Fibroblast of peridontal ligament (primary cell): ENCODE measurements at regions not wholly inside any gene's neighbourhood (a gene's known extent, or its start where the extent isn't known, plus 50 kb on each side); places are given as distances from the start of the nearest gene placed in this dataset.
A peak's percentile ranks its signal among the peaks of the same experiment; 100 is the strongest.
"Not testable (repeated sequence)": the region's sequence is repeated elsewhere in the genome, so short reads cannot be mapped to it uniquely, and the experiment has no call there.

Source experiments
- DNase-seq: peaks from one replicate; pipeline ENCODE4 v3.0.0-alpha.2; 2010; ENCODE audit errors: extremely low read depth

DNA sequence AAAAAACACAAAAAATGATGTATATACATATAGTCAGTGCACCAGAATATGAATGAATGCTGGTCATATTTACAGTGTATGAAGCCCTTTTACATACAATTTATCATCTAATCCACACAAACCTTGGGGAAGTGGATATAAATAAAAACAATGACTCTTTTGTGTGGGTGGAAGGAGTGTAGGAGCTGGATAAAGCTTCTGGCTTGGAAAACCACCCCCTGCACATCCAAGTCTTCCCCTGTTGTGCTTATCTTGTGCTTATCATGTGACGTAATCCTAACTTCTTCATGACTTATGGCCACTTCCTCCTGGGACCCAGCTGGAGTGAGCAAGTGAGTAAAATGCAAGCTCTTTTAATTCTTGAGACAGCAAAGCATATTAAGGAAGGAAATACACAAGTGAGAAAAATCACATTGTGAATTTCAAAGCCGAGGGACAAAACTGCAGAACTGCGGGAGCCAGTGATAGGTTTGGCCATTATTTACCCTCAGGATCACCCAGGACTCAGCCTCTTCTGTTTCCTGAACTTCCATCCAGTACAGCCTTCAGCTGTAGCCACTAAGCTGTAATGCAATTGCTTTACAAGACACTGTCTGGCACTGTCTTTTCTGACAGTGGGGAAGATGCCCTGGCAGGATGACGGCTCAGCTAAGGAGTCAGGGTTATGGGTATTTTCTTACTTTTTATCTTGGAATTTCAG lies 104.0 kb upstream of the PPM1J start:
- DNase-seq, result peak; percentile 17

DNA sequence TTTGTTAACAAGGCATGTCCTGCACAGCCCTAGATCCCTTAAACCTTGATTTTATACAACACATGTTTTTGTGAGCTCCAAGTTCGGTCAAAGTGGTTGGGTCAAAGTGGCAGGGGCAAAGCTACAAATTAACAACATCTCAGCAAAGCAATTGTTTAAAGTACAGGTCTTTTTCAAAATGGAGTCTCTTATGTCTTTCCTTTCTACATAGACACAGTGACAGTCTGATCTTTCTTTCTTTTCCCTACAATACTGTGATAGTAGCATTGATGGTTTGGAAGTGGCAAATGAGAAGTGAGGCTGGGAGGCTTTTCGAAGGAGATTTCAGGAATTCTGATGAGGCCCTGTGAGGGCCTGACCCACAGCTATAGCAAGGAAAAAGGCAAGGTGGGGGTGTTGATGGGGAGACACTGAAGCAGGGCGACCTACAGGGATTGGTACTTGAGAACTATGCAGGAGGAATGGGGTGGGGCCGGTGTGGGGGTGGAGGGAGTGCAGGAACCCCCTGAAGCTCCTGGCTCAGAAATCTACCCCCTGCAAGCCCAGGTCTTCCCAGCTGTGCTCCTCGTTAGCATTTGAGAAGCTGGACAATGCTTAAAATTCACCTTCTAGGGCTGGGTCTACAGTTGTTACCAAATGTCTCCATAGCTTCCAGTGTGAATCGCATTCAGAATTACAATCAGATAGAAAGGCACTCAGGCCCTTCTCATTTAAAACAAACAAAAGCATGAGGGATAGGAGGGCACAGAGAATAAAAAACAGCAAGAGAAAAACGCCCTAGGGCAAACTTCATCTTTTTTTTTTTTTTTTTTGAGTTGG lies 102.6 kb upstream of the PPM1J start:
- DNase-seq, result no peak

DNA sequence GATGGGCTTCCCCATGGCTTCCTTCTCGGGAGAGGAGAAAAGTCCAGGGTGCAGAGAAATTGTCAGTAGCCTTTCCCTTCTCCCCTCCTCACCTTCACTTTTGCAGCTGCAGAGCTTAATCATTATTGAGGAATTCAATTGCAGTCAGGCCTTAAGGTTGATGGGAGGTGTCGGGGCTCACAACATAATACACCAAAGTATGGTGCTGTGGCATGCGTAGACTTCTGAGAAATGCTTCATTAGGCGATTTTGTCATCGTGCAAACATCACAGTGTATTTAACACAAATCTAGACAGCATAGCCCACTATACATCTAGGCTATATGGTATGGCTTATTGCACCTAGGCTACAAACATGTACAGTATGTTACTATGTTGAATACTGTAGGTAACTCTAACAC lies 100.2 kb upstream of the PPM1J start:
- DNase-seq, result no peak

GRCh38 chr1:112814645-112815044 lies 99.5 kb upstream of the PPM1J start:
- not testable (repeated sequence) for DNase-seq

- DNase-seq, result peak; percentile 63
These were observed 93.9 kb upstream of the PPM1J start for GRCh38 chr1:112808861-112809684.

- no peak for DNase-seq
These were observed 92.9 kb upstream of the PPM1J start for GRCh38 chr1:112807999-112808398.

DNA sequence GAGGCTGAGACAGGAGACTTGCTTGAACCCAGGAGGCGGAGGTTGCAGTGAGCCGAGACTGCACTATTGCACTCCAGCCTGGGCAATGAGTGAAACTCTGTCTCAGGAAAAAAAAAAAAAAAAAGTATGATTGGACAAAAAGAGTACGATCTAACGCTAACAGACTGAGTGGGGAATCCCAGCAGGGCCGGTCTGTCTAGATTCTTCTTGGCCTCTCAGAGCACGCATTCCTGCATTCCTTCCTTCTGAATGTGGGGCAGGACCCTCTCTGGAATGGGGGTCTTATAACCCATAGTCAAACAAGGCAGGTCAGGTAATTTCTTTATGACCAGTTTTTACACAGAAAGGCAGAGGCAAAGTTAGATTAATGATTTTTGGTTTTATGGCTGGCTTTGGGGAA lies 92.0 kb upstream of the PPM1J start:
- DNase-seq, result no peak

DNA sequence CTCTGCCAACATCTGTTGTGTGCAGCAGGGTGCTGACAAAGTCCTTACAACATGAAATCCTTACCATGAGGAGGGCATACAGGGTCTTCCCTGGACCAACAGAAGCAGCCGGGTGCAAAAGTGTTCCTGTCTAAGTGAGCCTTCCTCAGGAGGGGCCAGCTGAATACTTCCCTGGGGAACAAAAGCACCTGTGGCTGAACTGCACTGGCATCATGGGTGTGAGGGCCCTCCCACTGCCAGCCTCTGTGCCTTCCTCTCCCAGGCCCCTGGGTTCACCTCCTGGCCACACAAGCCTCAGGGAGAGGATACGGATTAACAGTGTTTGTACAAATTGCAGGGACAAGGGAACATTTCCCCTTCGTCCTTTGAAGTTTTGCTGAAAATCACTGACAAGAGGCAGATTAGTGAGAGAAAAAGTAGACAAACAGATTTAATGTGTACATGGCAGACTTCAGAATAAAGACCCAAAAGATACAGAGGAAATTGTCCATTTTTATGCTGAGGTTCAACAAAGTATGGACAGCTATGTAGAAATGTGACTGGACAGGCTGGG lies 91.0 kb upstream of the PPM1J start:
- no peak for DNase-seq

- no peak for DNase-seq
These were observed 90.2 kb upstream of the PPM1J start for GRCh38 chr1:112805155-112805853.

DNA sequence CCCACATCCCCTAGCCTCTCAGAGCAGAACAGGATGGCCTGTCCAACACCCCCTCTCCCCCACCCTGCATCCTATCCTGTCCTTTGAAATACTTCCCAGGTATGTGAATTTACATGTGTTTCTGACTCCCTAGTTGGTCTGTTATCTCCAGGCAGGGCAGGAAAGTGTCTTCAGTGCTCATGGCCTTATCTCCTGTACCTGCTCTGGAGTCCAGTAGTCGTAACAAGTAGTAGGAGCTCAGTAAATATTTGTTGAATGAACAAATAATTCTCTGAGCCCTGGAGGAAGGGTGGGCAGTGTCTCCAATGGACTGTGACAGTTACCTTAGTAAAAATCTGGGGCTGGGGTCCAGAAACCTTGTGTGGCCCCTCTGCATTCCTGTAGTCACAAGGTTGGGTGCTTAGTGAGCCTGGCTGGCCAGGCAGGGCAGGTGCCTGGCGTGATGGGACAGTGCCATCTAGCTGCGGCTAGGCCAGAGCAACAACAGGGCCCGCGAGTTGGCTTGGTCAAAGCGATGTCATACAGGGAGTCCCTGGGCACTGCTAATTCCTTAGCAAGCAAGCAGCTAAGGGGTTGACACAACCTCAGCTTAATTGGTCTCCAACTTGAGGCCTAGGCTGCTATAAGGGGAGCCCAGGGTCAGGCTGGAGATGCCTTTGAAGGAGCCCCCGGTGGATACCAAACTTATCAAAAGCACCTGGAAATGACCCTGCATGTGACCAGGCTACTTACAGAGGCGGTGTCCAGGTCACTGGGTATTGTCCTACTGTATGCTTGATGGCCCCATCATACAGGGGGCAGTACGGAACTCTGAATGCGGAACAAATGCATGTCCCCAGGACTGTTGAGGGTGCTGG lies 89.0 kb upstream of the PPM1J start:
- peak; percentile 59 for DNase-seq

DNA sequence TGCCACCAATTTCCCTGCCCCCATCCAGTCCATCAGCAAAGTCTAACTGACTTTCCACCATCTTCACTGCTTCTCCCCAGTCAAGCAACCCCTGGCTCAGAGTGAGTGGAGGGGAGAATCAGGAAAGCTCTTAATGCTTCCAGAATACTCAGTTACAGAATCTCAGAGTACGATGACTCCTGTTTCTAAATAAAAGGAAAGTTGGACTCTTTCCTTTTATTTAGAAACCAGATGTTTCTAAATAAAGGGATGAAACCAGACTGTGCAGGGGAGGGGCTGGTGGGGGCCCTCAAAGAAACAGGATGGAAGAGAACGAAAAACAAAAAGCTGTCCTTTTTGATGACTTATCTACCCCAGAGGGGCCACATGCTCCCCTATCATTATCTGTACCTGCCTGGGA lies 85.2 kb upstream of the PPM1J start:
- no peak for DNase-seq

- DNase-seq, result no peak
These were observed 83.2 kb upstream of the PPM1J start for GRCh38 chr1:112798292-112798691.

- no peak for DNase-seq
These were observed 82.1 kb upstream of the PPM1J start for GRCh38 chr1:112797224-112797623.

DNA sequence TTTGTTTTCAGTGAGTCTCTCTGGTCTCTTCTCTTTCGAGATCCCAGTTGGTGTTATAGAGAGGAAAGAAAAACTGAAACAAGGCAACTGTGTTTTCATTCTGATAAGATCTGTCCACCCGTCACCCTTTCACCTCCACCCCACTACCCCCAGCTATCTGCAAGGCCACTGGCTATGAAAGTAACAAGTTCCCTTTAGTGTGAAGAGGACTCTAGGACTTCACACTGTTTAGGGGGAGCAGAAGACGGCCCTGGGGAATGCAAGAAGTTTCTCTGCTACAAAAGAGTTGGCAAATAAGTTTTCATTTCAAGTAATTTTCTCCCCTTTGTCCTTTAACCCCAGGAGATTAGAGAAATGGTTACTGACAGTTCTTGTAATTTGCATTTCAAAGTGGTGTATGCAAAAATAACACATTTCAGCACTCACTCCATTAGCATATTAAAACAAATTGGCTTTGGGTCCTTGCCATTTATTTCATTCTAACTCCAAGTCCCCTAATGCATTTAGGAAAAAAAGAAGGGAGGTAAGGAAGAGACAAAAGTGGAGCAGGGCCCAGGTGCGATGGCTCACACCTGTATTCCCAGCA lies 79.6 kb upstream of the PPM1J start:
- no peak for DNase-seq

- DNase-seq, result no peak
These were observed 78.8 kb upstream of the PPM1J start for GRCh38 chr1:112793631-112794565.

DNA sequence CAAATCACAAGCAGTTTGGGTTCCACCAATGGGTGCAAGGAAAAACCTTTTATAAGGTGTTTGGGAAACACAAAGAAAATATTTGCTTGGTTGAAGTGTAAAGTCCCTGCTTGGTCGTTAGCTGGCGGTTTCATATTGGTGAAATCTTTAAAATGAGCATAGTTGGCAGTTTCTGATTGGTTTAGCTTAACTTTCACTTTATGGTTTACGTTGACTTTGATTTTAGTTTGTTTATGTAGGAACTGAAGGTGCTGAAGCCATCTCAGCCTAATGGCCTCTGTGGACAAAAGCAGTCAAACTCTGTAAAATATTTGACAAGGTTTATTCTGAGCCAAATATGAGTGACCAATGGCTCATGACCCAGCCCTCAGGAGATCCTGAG lies 76.6 kb upstream of the PPM1J start:
- no peak for DNase-seq

DNA sequence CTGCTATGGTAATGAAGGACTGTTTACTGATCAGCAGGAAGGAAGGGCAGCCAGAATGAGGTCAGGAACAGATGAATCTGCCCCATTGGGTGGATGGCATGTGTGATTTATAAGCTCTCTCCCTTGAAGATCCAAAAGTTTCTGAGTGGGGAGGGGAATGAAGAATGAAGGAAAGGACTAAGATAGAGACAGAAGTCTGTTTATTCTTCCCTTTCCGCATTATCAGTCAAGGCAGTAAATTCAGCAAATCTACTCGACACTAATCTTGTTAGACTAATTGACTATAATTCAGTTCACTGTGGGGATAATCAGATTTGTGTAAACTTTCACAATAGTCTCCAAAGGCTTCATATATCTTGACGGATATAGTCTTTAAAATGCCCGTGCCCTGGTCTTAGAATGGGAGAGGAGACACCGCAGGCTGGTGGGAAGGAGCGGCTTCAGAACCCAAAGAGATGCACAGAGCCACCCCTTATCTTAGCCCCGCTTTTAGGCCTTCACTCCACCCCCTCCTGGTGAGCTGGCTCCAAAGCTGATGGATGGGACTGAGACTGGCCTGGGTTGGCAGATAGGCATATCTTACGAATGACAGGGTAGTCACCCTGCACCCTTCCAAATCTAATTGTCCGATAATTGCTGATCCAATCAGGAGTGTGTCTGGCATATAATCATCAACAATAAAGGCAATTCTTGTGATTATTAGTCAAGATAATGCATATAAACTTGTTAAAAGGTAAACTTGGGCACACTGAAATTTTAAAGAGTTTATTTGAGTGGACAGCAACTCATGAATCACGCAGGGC lies 76.0 kb upstream of the PPM1J start:
- DNase-seq, result no peak

- DNase-seq, result no peak
These were observed 73.4 kb upstream of the PPM1J start for GRCh38 chr1:112788561-112788960.
